ENCODE measurements at regions not wholly inside any gene's neighbourhood (a gene's known extent, or its start where the extent isn't known, plus 50 kb on each side); places are given as distances from the start of the nearest gene placed in this dataset.
"Not testable (repeated sequence)": the region's sequence is repeated elsewhere in the genome, so short reads cannot be mapped to it uniquely, and the experiment has no call there.

- no peak for DNase-seq (ENCODE audit: low read depth, low spot score)
These were observed 176.7 kb downstream of the KLHL28 start for GRCh38 chr14:44785096-44785495.

GRCh38 chr14:44783901-44784300 lies 177.8 kb downstream of the KLHL28 start:
- no peak for DNase-seq (ENCODE audit: low read depth, low spot score)

- DNase-seq (ENCODE audit: low read depth, low spot score), result no peak
These were observed 178.9 kb downstream of the KLHL28 start for GRCh38 chr14:44782775-44783238.

GRCh38 chr14:44780989-44781388 lies 180.8 kb downstream of the KLHL28 start:
- DNase-seq (ENCODE audit: low read depth, low spot score), result no peak

DNA sequence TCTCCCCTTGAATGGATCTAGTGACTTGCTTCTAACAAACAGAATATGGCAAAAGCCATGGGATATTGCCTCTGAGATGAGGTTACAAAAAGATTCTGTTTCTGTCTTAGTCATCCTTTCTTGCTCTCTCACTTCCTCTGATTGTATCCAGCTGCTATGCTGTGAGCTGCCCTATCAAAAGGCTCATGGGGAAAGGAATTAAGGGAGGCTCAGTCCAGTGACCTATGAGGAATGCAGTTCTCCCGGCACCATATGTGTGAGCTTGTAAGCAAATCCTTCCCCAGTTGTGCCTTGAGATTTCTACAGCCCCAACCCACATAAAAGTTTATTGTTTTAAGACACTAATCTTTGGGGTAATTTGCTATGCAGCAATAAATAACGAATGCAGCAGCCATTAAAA lies 183.1 kb downstream of the KLHL28 start:
- DNase-seq (ENCODE audit: low read depth, low spot score), result no peak

GRCh38 chr14:44777584-44777983 lies 184.2 kb downstream of the KLHL28 start:
- no peak for DNase-seq (ENCODE audit: low read depth, low spot score)

DNA sequence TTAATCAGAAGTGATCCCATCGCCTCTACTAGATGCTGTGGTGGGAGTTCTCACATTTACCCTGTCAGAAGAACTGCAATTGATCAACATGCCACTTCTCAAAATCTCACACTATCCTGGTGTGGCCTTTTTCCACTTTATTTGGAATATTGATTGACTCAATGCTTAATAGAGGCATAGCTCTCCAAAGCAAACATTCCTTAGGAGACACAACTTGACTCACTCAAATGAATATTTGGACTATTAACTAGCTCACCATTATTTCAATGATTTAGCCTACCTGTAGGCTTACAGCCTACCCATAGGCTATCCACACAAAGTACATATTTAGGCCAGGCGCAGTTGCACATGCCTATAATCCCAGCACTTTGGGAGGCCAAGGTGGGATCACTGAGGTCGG lies 186.5 kb downstream of the KLHL28 start:
- no peak for DNase-seq (ENCODE audit: low read depth, low spot score)

GRCh38 chr14:44774396-44774795 lies 187.4 kb downstream of the KLHL28 start:
- DNase-seq (ENCODE audit: low read depth, low spot score), result no peak

DNA sequence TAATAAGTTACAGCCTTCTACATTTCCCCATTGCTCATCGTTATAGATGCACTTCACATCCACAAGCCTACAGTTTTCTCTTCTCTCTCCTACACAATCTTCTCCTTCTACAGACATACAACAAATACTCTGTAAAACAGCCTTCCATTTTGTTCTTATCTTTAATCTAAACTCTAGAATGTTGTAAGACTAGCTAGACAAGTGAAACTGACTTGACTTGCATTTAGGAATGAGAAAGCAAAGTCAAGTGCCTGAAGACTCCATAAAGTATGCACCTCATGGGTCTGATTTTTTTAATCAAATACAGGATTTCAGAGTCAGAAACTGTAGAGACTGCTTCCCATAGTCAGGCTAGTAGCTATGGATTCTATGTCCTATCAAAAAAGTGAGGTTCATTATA lies 190.3 kb downstream of the KLHL28 start:
- no peak for DNase-seq (ENCODE audit: low read depth, low spot score)

GRCh38 chr14:44770201-44770600 lies 191.5 kb downstream of the KLHL28 start:
- DNase-seq (ENCODE audit: low read depth, low spot score), result no peak

- no peak for DNase-seq (ENCODE audit: low read depth, low spot score)
These were observed 192.8 kb downstream of the KLHL28 start for GRCh38 chr14:44768935-44769334.

- no peak for DNase-seq (ENCODE audit: low read depth, low spot score)
These were observed 194.0 kb downstream of the KLHL28 start for GRCh38 chr14:44767646-44768173.

DNA sequence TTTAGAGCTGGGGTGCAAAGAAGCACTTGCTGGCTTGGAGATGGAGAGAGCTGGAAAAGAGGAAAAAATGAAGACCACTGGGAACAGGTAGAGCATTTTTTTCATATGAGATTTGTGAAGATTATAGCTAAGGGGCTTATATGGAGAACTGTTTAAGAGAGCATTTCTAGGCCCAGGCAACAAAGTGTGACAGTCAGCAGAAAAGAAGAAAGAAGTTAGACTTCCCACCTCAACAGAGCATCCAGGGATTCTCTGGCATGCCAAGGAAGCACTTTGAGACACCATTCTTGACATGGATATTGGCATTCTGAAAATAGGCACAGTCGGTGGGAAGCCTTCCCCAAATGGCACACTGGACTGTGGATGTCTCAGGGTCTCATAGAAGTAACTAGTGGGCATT lies 195.5 kb downstream of the KLHL28 start:
- DNase-seq (ENCODE audit: low read depth, low spot score), result no peak

DNA sequence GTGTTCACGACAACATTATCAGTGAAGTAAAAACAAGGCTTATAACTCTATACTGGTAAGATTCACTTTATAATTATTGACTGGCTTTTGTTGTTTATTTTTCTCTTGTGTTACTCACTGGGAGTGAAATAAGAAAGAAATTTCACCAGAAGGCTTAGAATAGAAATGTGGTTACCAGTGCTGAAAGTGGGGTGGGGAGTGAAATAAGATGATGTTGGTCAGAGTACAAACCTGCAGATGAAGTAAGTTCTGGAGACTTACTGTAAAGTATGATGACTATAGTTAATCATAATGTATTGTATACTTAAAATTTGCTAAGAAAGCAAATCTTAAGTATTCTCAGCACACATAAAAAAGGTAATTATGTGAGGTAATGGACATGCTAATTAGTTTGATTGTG lies 198.4 kb downstream of the KLHL28 start:
- no peak for DNase-seq (ENCODE audit: low read depth, low spot score)

DNA sequence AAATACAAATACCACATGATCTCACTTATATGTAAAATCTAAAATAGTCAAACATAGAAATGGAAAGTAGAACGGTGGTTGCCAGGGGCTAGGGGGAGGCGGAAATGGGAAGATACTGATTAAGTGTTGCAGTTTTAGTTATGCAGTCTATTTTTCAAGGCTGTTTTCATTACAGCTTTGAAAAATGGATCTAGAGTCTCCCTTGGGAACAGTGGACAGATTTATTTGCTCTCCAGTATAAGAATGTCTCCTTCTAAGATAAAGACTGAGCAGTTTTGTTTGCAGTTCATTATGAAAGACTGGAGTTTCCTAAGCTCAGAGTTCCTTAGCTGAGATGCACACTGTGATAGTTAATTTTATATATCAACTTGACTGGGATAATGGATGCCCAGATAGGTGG lies 202.5 kb downstream of the KLHL28 start:
- no peak for DNase-seq (ENCODE audit: low read depth, low spot score)

- no peak for DNase-seq (ENCODE audit: low read depth, low spot score)
These were observed 205.2 kb downstream of the KLHL28 start for GRCh38 chr14:44756554-44756953.

DNA sequence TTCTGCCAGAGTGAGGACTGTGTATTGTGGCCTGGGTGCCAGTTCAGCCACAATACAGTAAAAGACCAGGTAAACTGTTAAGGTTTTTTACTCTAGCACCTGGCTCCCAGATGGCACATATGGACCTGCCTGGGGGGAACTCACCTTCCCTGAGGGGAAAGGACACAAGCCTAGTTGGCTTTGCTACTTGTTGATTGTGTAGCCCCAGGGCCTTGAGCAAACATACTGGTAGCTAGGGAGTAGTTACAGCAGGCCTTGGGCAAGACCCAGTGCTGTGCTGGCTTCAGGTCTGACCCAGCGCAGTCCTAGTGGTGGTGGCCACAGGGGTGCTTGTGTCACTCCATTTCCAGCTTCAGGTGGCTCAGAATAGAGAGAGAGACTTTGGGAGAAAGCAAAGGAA lies 216.4 kb downstream of the KLHL28 start:
- DNase-seq (ENCODE audit: low read depth, low spot score), result no peak

- DNase-seq (ENCODE audit: low read depth, low spot score), result no peak
These were observed 219.5 kb downstream of the KLHL28 start for GRCh38 chr14:44742202-44742601.

GRCh38 chr14:44741431-44741830 lies 220.3 kb downstream of the KLHL28 start:
- no peak for DNase-seq (ENCODE audit: low read depth, low spot score)

DNA sequence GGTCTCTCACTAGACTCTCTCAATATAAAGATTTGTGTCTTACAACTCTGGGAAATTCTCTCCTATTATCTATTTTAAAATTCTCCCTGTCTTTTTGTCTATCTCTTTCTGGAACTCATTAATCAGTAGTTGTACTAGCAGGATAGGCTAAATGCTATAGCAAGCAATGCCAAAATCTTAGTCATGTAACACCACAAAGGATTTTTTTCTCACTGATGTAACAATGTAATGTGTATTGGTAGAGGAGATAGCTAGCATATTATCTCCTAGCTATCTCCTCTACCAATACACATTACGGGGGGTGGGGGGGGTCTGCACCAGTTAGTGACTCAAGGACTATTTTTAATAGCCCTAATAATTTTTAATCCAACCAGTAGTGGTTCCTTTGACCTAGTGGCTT lies 225.4 kb downstream of the KLHL28 start:
- no peak for DNase-seq (ENCODE audit: low read depth, low spot score)

DNA sequence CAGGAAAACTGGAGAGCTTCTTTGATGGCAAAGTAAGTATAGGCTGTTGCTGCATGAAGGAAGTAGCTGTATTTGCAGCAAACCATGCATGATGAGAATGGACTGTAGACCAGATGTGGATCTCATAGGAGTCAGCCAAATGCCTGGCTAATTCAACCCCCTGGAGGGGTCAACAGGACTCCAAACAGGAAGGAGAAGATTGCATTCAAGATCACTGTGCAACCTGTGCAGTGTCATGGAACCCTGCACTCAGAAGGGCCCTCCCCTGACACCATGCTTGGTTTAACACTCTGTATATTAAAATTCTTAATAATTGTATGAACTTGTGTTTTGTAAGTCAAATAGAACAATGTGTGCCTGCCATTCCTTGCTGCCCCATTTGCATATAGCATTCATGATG lies 225.1 kb upstream of the FSCB start:
- no peak for DNase-seq (ENCODE audit: low read depth, low spot score)

DNA sequence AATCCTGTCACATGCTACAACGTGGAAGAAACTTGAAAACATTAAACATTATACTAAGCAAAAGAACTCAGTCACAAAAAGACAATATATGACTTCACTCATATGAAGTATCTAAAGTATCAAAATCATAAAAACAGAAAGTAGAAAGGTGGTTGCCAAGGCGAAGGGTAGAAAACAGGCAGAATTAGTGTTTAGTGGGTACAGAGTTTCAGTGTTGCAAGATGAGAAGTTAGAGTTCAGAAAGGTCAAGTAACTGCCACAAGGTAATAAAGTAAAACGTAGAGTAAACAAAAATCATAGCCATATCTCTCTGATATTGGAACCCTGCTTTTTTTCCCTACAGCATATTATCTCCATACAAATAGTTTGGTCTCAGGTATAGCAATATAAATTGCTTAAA lies 223.8 kb upstream of the FSCB start:
- no peak for DNase-seq (ENCODE audit: low read depth, low spot score)

- not testable (repeated sequence) for DNase-seq (ENCODE audit: low read depth, low spot score)
These were observed 214.3 kb upstream of the FSCB start for GRCh38 chr14:44721395-44721794.

DNA sequence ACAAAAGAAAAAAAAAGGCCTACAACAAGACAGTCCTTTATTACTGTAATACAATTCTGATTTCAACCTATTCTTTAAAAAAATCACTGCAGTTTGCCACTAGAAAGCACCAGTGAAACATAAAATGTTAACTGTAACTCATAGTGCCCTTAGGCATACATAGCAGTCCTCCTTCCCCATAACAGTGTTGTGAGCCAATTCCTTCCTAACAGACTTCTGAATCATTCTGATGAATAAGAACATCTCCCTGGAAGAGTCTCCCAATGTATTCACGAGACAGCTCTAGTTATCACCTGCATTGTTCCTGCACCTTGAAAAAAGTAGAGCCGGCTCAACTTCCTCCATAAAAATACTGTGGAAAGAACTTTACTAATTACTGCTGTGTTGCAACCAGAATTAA lies 213.6 kb upstream of the FSCB start:
- DNase-seq (ENCODE audit: low read depth, low spot score), result no peak
